Neural crest cell (in vitro differentiated cells): ENCODE measurements at regions not wholly inside any gene's neighbourhood (a gene's known extent, or its start where the extent isn't known, plus 50 kb on each side); places are given as distances from the start of the nearest gene placed in this dataset.

Source experiments
- DNase-seq: peaks from one replicate; pipeline ENCODE4 v3.0.0; 2021; ENCODE audit warnings: low read depth, mixed read lengths, low spot score
- H3K27ac Mint-ChIP-seq: one replicate; pipeline ENCODE4 v1.8.0; 2021; ENCODE audit warnings: mild to moderate bottlenecking, mixed read lengths; ENCODE audit not compliant: unreplicated experiment
- H3K27me3 Mint-ChIP-seq: 2 replicates; pipeline ENCODE4 v1.8.0; 2021; ENCODE audit warnings: low read depth, mild to moderate bottlenecking, mixed read lengths
- H3K36me3 Mint-ChIP-seq: 2 replicates; pipeline ENCODE4 v1.8.0; 2021; ENCODE audit warnings: low read depth, mild to moderate bottlenecking, mixed read lengths
- H3K4me1 Mint-ChIP-seq: 2 replicates; pipeline ENCODE4 v1.8.0; 2021; ENCODE audit warnings: mixed read lengths
- H3K4me3 Mint-ChIP-seq: one replicate; pipeline ENCODE4 v1.8.0; 2021; ENCODE audit warnings: mild to moderate bottlenecking, mixed read lengths
- H3K9me3 Mint-ChIP-seq: 2 replicates; pipeline ENCODE4 v1.8.0; 2021; ENCODE audit warnings: mixed read lengths
- TF ChIP-seq, protein P1 (sequence below): fragments of 200-600 bp; sonication (generic); conservative IDR thresholded peaks from 2 replicates; pipeline ENCODE4 v1.5.0; 2021; ENCODE audit warnings: antibody characterized with exemption, mild to moderate bottlenecking

DNA sequence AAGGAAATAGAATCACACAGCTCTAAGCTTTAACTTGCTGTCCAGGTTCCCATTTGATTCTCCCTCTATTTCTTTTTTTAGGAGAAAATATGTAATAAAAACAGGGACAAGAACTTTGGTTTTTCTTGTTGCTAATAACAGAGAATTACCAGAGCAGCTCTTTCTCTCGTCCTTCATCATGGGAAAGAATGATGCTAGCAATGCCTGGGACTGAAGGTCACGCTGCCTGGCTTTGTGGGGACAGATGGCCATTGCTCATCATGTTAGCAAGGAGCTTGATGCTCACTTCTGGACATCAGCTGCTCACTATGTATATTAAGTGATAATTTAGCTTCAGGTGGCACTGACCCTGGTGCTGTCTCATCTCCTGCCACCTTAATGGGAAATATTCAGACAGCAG lies 77.3 kb upstream of the AKT3 start:
- Mint-ChIP-seq H3K27me3 (peaks cover 2% of the 10 kb centered on the region), H3K9me3 (no peaks in the 10 kb centered on the region), H3K36me3 (no peaks in the 10 kb centered on the region), H3K4me1 (peaks cover 48% of the 10 kb centered on the region), H3K4me3 (no peak overlapping the region), H3K27ac (no peak overlapping the region)
- TF ChIP-seq, protein P1, sequence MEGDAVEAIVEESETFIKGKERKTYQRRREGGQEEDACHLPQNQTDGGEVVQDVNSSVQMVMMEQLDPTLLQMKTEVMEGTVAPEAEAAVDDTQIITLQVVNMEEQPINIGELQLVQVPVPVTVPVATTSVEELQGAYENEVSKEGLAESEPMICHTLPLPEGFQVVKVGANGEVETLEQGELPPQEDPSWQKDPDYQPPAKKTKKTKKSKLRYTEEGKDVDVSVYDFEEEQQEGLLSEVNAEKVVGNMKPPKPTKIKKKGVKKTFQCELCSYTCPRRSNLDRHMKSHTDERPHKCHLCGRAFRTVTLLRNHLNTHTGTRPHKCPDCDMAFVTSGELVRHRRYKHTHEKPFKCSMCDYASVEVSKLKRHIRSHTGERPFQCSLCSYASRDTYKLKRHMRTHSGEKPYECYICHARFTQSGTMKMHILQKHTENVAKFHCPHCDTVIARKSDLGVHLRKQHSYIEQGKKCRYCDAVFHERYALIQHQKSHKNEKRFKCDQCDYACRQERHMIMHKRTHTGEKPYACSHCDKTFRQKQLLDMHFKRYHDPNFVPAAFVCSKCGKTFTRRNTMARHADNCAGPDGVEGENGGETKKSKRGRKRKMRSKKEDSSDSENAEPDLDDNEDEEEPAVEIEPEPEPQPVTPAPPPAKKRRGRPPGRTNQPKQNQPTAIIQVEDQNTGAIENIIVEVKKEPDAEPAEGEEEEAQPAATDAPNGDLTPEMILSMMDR = no peak
- DNase-seq = no peak

DNA sequence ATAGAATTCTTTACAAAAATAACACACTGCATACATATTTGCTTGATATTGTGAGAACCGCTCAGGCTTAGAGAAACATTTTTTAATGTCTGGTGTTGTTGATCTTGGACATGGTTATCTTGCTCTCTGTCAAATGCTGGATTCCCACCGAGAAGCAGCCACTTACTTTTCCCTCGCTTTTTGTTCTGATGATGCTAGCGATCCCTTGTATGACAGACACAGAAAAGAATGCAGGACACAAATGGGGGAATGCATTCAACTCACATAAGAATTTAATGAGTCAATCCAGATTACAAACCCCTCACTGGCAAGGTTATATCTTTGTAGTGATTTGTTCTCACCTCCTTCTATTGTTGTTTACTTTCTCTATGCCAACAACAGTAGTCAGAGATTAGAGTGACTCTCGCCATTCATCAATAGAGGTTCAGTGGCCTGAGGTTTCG lies 76.8 kb upstream of the AKT3 start:
- TF ChIP-seq, protein P1 = no peak
- peak overlapping the region; percentile 14 for H3K4me3 Mint-ChIP-seq
- H3K27me3 Mint-ChIP-seq = peaks cover 2% of the 10 kb centered on the region
- H3K27ac Mint-ChIP-seq = peak overlapping the region; percentile 13
- no peaks in the 10 kb centered on the region for H3K36me3 Mint-ChIP-seq
- peaks cover 47% of the 10 kb centered on the region for H3K4me1 Mint-ChIP-seq
- no peaks in the 10 kb centered on the region for H3K9me3 Mint-ChIP-seq
- no peak for DNase-seq

DNA sequence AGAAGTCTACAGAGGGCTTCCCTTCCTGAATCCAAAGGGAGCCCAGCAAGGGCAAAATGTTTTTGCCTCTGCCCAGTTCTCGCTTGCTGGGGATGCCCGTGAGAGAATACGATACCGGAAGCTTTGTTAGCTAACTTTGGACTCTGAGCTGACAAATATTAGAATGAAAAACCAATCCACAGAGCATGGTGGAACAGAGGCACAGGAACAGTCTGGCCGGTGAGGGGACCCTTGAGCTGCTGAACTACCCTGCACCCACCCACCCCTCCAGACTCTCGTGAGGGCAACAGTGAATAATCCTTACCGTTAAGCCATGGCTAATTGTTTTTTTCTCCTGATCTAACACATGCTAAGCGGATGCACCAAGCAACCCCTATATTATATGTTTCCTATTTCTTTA lies 76.3 kb upstream of the AKT3 start:
- Mint-ChIP-seq H3K27me3 (peaks cover 2% of the 10 kb centered on the region), H3K9me3 (no peaks in the 10 kb centered on the region), H3K27ac (no peak overlapping the region), H3K4me3 (no peak overlapping the region), H3K4me1 (peaks cover 42% of the 10 kb centered on the region), H3K36me3 (no peaks in the 10 kb centered on the region)
- DNase-seq = no peak
- TF ChIP-seq, protein P1 = no peak

DNA sequence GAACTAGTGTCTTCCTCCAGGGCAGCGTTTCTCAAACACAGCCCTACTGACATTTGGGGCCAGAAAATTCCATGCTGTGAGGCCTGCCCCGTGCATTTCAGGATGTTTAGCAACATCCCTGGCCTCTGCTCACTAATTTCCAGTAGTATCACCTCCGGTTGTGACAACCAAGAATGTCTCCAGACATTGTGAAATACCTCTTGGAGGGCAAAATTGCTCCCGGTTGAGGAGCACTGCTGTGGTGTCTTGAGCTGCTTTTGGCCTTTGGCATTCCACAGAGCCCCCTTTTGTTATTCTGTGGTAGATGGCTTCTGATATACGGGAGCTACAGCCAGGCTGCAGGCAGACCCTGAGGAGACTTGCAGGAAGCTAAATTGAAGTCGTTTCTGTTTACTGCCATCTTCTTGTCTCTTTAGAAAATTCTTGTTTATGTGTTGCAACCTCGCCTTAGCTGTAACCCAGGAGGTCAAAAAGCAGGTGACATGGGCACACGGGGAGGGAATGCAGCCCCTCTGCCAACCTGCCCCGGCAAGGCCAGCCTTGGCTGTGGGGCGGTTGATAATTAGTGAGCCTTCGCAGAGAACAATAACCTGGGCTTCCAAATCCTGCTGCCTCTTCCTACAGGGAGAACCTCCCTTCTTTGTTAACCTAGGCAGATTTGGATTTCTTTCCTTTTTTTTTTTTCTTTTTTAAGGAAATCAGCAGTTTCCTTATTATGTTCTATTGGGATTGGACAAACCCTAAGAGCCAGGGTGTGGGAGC lies 74.7 kb upstream of the AKT3 start:
- H3K9me3 Mint-ChIP-seq = no peaks in the 10 kb centered on the region
- H3K4me3 Mint-ChIP-seq = no peak overlapping the region
- no peak for DNase-seq

DNA sequence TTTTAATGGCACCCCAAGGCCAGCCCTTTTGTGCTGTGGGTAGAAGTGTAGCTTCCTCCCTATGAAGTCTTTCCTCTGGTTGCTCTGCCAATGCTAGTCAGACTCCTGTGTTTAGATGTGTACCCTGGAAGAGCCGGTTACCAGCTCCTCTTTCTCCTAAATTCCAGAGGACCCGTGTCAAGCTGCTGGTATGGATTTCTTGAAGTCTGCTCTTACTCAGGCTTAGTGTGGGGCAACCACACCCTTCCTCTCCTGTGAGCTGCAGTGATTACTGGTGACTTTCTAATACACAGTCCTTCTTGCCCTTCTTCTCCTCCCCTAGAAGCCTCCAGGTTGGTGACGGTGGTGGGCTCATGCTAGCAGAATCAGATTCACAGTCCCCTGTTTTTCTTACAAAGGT lies 74.1 kb upstream of the AKT3 start:
- Mint-ChIP-seq H3K9me3 (no peaks in the 10 kb centered on the region), H3K36me3 (no peaks in the 10 kb centered on the region), H3K27me3 (peaks cover 8% of the 10 kb centered on the region), H3K27ac (no peak overlapping the region), H3K4me1 (peaks cover 28% of the 10 kb centered on the region), H3K4me3 (no peak overlapping the region)
- DNase-seq = no peak
- TF ChIP-seq, protein P1 = no peak

More for the DNA sequence above, 74.7 kb upstream of the AKT3 start:
- Mint-ChIP-seq H3K27ac (no peak overlapping the region), H3K4me1 (peaks cover 31% of the 10 kb centered on the region), H3K27me3 (peaks cover 7% of the 10 kb centered on the region), H3K36me3 (no peaks in the 10 kb centered on the region)
- TF ChIP-seq, protein P1 = no peak
